ENCODE measurements at regions not wholly inside any gene's neighbourhood (a gene's known extent, or its start where the extent isn't known, plus 50 kb on each side); places are given as distances from the start of the nearest gene placed in this dataset.
"Not testable (repeated sequence)": the region's sequence is repeated elsewhere in the genome, so short reads cannot be mapped to it uniquely, and the experiment has no call there.

DNA sequence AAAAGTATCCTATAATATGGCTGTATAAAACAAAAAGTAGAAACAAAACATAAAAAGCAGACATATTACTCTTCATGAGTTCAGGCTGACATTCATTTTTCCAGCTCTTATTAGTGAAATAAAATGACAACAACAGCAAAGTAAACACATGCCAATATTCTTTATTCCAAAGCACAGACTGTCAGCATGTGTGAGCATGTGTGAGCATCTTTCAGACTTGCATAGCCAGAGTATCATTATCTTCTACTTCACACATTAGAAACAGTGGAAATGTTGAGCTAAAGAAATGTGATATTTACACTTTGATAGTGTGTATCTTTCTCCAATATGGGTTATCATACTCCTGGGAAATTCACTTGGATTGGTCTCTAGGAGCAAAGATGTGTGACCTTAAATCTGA, 476.6 kb upstream of the TMEM132C start:
- no peak overlapping the region for H3K4me3 ChIP-seq (ENCODE audit: low read depth in 1 of 2, low read length in 2 of 2)
- H3K4me1 ChIP-seq (ENCODE audit: control insufficient read depth in 2 of 2, insufficient read depth in 2 of 2, low read length in 1 of 2): no peaks in the 10 kb centered on the region
- no peaks in the 10 kb centered on the region for H3K9me3 ChIP-seq (ENCODE audit: control insufficient read depth in 2 of 2, insufficient read depth in 1 of 2, low read depth in 1 of 2, low read length in 1 of 2)
- no peaks in the 10 kb centered on the region for H3K36me3 ChIP-seq (ENCODE audit: control insufficient read depth in 2 of 2, insufficient read depth in 2 of 2, low read length in 1 of 2)
- no peak overlapping the region for H3K27ac ChIP-seq (ENCODE audit: low read depth in 2 of 2, low read length in 1 of 2)
- H3K27me3 ChIP-seq (ENCODE audit: control insufficient read depth in 1 of 2, insufficient read depth in 2 of 2, low read length in 2 of 2): no peaks in the 10 kb centered on the region

DNA sequence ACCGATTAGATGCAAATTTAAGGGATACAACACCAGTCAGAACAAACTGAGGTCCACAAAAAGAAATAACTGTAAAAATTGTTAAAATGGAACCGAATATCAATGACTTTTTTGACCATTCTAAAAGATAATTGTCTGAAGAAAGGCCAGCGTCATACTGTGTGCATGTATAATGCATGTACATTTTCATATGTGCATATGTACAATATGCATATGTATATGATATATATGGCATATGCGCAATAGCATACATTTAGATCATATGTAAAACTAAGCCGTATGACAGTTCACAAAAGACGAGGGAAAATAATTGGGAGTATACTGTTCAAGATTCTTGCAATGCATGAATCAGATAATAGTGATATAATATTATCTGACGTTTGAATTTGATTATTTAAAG, 475.8 kb upstream of the TMEM132C start:
- no peaks in the 10 kb centered on the region for H3K27me3 ChIP-seq (ENCODE audit: control insufficient read depth in 1 of 2, insufficient read depth in 2 of 2, low read length in 2 of 2)
- no peaks in the 10 kb centered on the region for H3K4me1 ChIP-seq (ENCODE audit: control insufficient read depth in 2 of 2, insufficient read depth in 2 of 2, low read length in 1 of 2)
- no peak overlapping the region for H3K27ac ChIP-seq (ENCODE audit: low read depth in 2 of 2, low read length in 1 of 2)
- no peaks in the 10 kb centered on the region for H3K36me3 ChIP-seq (ENCODE audit: control insufficient read depth in 2 of 2, insufficient read depth in 2 of 2, low read length in 1 of 2)
- no peak overlapping the region for H3K4me3 ChIP-seq (ENCODE audit: low read depth in 1 of 2, low read length in 2 of 2)
- WGBS, 2 donors: 77 to 79% methylated on average over 7 of the region's 7 CpGs
- H3K9me3 ChIP-seq (ENCODE audit: control insufficient read depth in 2 of 2, insufficient read depth in 1 of 2, low read depth in 1 of 2, low read length in 1 of 2): no peaks in the 10 kb centered on the region

DNA sequence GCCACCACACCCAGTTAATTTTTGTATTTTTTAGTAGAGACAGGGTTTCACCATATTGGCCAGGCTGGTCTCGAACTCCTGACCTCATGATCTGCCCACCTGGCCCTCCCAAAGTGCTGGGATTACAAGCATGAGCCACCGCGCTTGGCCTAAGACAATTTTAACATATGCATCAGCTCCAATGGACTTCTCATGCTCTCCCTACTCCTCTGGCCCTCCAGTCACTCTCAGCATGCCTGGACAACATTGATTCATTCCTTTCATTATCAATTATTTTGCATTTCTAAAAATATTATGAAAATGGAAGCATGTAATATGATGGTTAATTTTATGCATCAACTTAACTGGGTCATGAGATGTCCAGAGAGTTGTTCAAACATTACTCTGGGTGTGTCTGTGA, 469.1 kb upstream of the TMEM132C start:
- no peaks in the 10 kb centered on the region for H3K4me1 ChIP-seq (ENCODE audit: control insufficient read depth in 2 of 2, insufficient read depth in 2 of 2, low read length in 1 of 2)
- H3K36me3 ChIP-seq (ENCODE audit: control insufficient read depth in 2 of 2, insufficient read depth in 2 of 2, low read length in 1 of 2): no peaks in the 10 kb centered on the region
- no peak overlapping the region for H3K4me3 ChIP-seq (ENCODE audit: low read depth in 1 of 2, low read length in 2 of 2)
- WGBS, 2 donors: 82% methylated on average over 3 of the region's 3 CpGs
- no peaks in the 10 kb centered on the region for H3K9me3 ChIP-seq (ENCODE audit: control insufficient read depth in 2 of 2, insufficient read depth in 1 of 2, low read depth in 1 of 2, low read length in 1 of 2)
- no peak overlapping the region for H3K27ac ChIP-seq (ENCODE audit: low read depth in 2 of 2, low read length in 1 of 2)
- no peaks in the 10 kb centered on the region for H3K27me3 ChIP-seq (ENCODE audit: control insufficient read depth in 1 of 2, insufficient read depth in 2 of 2, low read length in 2 of 2)

DNA sequence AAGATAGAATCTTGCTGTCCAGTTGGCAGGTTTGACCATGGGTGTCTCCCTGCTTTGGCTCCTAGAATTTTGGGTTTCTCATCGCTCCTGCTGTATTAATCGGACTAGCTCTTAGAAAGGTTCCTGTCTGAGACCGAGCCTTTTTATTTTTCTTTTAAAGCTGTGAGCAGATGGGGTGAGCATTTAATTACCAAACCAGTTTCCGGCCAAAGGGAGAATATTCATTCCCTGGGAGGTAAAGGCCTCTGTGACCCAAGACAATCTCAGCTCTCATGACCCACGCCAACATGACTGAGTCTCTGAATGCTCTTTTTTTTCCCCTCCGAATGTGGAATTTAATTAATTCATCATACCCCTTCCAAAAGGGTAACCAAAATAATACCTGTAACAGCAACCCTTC, 464.7 kb upstream of the TMEM132C start:
- H3K4me3 ChIP-seq (ENCODE audit: low read depth in 1 of 2, low read length in 2 of 2): no peak overlapping the region
- H3K9me3 ChIP-seq (ENCODE audit: control insufficient read depth in 2 of 2, insufficient read depth in 1 of 2, low read depth in 1 of 2, low read length in 1 of 2): no peaks in the 10 kb centered on the region
- no peaks in the 10 kb centered on the region for H3K27me3 ChIP-seq (ENCODE audit: control insufficient read depth in 1 of 2, insufficient read depth in 2 of 2, low read length in 2 of 2)
- 90 to 91% methylated on average over 6 of the region's 6 CpGs for WGBS, 2 donors
- H3K4me1 ChIP-seq (ENCODE audit: control insufficient read depth in 2 of 2, insufficient read depth in 2 of 2, low read length in 1 of 2): no peaks in the 10 kb centered on the region
- H3K27ac ChIP-seq (ENCODE audit: low read depth in 2 of 2, low read length in 1 of 2): no peak overlapping the region
- H3K36me3 ChIP-seq (ENCODE audit: control insufficient read depth in 2 of 2, insufficient read depth in 2 of 2, low read length in 1 of 2): no peaks in the 10 kb centered on the region

DNA sequence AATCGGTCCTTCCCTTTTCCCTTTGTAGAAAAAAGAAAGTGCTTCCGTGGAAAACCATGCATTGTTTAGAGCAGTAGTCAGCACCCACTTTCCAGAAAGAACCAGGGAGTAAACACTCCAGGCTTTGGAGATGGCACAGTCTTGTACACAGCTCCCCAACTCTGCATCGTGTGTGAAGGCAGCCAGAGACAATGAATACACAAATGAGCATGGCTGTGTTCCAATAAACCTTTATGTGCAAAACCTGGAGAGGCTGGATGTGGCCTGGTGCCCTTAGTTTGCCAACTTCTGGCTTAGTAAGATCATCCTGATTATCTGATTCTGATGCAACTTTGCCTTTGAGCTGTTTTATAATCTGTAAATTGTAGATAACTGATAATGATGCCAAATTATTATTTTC, 463.4 kb upstream of the TMEM132C start:
- no peaks in the 10 kb centered on the region for H3K9me3 ChIP-seq (ENCODE audit: control insufficient read depth in 2 of 2, insufficient read depth in 1 of 2, low read depth in 1 of 2, low read length in 1 of 2)
- H3K4me1 ChIP-seq (ENCODE audit: control insufficient read depth in 2 of 2, insufficient read depth in 2 of 2, low read length in 1 of 2): no peaks in the 10 kb centered on the region
- no peaks in the 10 kb centered on the region for H3K27me3 ChIP-seq (ENCODE audit: control insufficient read depth in 1 of 2, insufficient read depth in 2 of 2, low read length in 2 of 2)
- H3K27ac ChIP-seq (ENCODE audit: low read depth in 2 of 2, low read length in 1 of 2): no peak overlapping the region
- H3K4me3 ChIP-seq (ENCODE audit: low read depth in 1 of 2, low read length in 2 of 2): no peak overlapping the region
- WGBS, 2 donors: 38 to 48% methylated on average over 3 of the region's 3 CpGs
- H3K36me3 ChIP-seq (ENCODE audit: control insufficient read depth in 2 of 2, insufficient read depth in 2 of 2, low read length in 1 of 2): no peaks in the 10 kb centered on the region

GRCh38 chr12:127809275-127809674, 457.7 kb upstream of the TMEM132C start:
- Histone ChIP-seq H3K4me1 (ENCODE audit: control insufficient read depth in 2 of 2, insufficient read depth in 2 of 2, low read length in 1 of 2) (no peaks in the 10 kb centered on the region), H3K36me3 (ENCODE audit: control insufficient read depth in 2 of 2, insufficient read depth in 2 of 2, low read length in 1 of 2) (no peaks in the 10 kb centered on the region), H3K27me3 (ENCODE audit: control insufficient read depth in 1 of 2, insufficient read depth in 2 of 2, low read length in 2 of 2) (no peaks in the 10 kb centered on the region), H3K9me3 (ENCODE audit: control insufficient read depth in 2 of 2, insufficient read depth in 1 of 2, low read depth in 1 of 2, low read length in 1 of 2) (peaks cover 0 to 2% of the 10 kb centered on the region in 2 donors), H3K4me3 (ENCODE audit: low read depth in 1 of 2, low read length in 2 of 2) (no peak overlapping the region), H3K27ac (ENCODE audit: low read depth in 2 of 2, low read length in 1 of 2) (no peak overlapping the region)
- 18 to 38% methylated on average over 1 of the region's 1 CpG for WGBS, 2 donors

DNA sequence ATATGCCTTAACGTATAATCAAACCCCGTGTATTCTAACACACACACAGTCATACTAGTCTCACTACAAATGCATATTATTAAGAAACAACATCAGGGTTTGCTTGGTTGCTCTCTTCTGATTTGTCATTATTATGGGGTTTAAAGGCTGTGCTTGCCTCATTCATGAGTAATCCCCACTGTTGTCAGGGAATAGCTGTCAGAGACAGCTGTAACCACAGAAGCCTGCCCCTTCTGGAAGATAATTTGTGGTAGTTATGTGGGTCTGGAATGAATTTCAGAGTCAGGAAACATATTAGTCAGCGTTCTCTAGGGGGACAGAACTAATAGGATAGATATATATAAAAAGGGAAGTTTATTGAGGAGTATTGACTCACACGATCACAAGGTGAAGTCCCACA, 456.9 kb upstream of the TMEM132C start:
- 45 to 51% methylated on average over 4 of the region's 4 CpGs for WGBS, 2 donors
- Histone ChIP-seq H3K9me3 (ENCODE audit: control insufficient read depth in 2 of 2, insufficient read depth in 1 of 2, low read depth in 1 of 2, low read length in 1 of 2) (peaks cover 0 to 2% of the 10 kb centered on the region in 2 donors), H3K4me1 (ENCODE audit: control insufficient read depth in 2 of 2, insufficient read depth in 2 of 2, low read length in 1 of 2) (no peaks in the 10 kb centered on the region), H3K27ac (ENCODE audit: low read depth in 2 of 2, low read length in 1 of 2) (no peak overlapping the region), H3K36me3 (ENCODE audit: control insufficient read depth in 2 of 2, insufficient read depth in 2 of 2, low read length in 1 of 2) (no peaks in the 10 kb centered on the region), H3K4me3 (ENCODE audit: low read depth in 1 of 2, low read length in 2 of 2) (no peak overlapping the region), H3K27me3 (ENCODE audit: control insufficient read depth in 1 of 2, insufficient read depth in 2 of 2, low read length in 2 of 2) (no peaks in the 10 kb centered on the region)

DNA sequence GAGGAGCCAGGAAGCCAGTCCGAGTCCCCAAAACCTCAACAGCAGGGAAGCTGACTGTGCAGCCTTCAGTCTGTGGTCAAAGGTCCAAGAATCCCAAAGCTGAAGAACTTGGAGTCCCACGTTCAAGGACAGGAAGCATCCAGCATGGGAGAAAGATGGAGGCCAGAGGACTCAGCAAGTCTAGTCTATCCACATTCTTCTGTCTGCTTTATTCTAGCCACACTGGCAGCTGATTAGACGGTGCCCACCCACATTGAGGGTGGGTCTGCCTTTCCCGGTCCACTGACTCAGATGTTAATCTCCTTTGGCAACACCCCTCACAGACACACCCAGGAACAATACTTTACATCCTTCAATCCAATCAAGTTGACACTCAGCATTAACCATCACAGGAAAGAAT, 456.5 kb upstream of the TMEM132C start:
- not testable (repeated sequence) for H3K4me1 ChIP-seq (ENCODE audit: control insufficient read depth in 2 of 2, insufficient read depth in 2 of 2, low read length in 1 of 2); H3K36me3 ChIP-seq (ENCODE audit: control insufficient read depth in 2 of 2, insufficient read depth in 2 of 2, low read length in 1 of 2); H3K27ac ChIP-seq (ENCODE audit: low read depth in 2 of 2, low read length in 1 of 2); H3K4me3 ChIP-seq (ENCODE audit: low read depth in 1 of 2, low read length in 2 of 2); H3K9me3 ChIP-seq (ENCODE audit: control insufficient read depth in 2 of 2, insufficient read depth in 1 of 2, low read depth in 1 of 2, low read length in 1 of 2); H3K27me3 ChIP-seq (ENCODE audit: control insufficient read depth in 1 of 2, insufficient read depth in 2 of 2, low read length in 2 of 2)
- 38 to 53% methylated on average over 4 of the region's 4 CpGs for WGBS, 2 donors

DNA sequence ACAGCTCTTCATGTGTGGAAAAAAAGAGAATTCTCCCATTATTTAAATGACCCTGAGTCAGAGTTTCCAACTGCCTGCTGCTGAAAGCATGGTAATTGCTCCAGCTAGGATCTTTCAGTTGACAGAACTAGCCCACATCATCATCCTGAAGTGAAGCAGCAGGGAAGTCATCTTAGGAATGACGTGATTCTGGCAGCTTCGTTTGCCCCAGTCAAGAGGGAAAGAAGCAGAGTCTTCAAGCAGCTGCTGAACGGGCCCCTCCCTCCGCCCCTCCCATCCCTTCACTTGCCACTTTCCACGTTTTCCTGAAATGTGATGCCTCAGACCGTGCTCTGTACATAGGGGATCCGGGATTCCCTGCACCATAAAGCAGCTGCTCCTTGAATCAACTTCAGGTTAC, 455.0 kb upstream of the TMEM132C start:
- Histone ChIP-seq H3K36me3 (ENCODE audit: control insufficient read depth in 2 of 2, insufficient read depth in 2 of 2, low read length in 1 of 2) (no peaks in the 10 kb centered on the region), H3K27ac (ENCODE audit: low read depth in 2 of 2, low read length in 1 of 2) (no peak overlapping the region), H3K27me3 (ENCODE audit: control insufficient read depth in 1 of 2, insufficient read depth in 2 of 2, low read length in 2 of 2) (no peaks in the 10 kb centered on the region), H3K9me3 (ENCODE audit: control insufficient read depth in 2 of 2, insufficient read depth in 1 of 2, low read depth in 1 of 2, low read length in 1 of 2) (peaks cover 2 to 3% of the 10 kb centered on the region in 2 donors), H3K4me3 (ENCODE audit: low read depth in 1 of 2, low read length in 2 of 2) (no peak overlapping the region), H3K4me1 (ENCODE audit: control insufficient read depth in 2 of 2, insufficient read depth in 2 of 2, low read length in 1 of 2) (no peaks in the 10 kb centered on the region)
- WGBS, 2 donors: 14 to 16% methylated on average over 7 of the region's 7 CpGs

GRCh38 chr12:127813147-127813546, 453.8 kb upstream of the TMEM132C start:
- Histone ChIP-seq H3K27me3 (ENCODE audit: control insufficient read depth in 1 of 2, insufficient read depth in 2 of 2, low read length in 2 of 2) (no peaks in the 10 kb centered on the region), H3K4me3 (ENCODE audit: low read depth in 1 of 2, low read length in 2 of 2) (no peak overlapping the region), H3K4me1 (ENCODE audit: control insufficient read depth in 2 of 2, insufficient read depth in 2 of 2, low read length in 1 of 2) (no peaks in the 10 kb centered on the region), H3K27ac (ENCODE audit: low read depth in 2 of 2, low read length in 1 of 2) (no peak overlapping the region), H3K9me3 (ENCODE audit: control insufficient read depth in 2 of 2, insufficient read depth in 1 of 2, low read depth in 1 of 2, low read length in 1 of 2) (peaks cover 2 to 3% of the 10 kb centered on the region in 2 donors), H3K36me3 (ENCODE audit: control insufficient read depth in 2 of 2, insufficient read depth in 2 of 2, low read length in 1 of 2) (no peaks in the 10 kb centered on the region)
- 75 to 85% methylated on average over 2 of the region's 2 CpGs for WGBS, 2 donors
